Neuron (in vitro differentiated cells): ENCODE measurements at regions not wholly inside any gene's neighbourhood (a gene's known extent, or its start where the extent isn't known, plus 50 kb on each side); places are given as distances from the start of the nearest gene placed in this dataset.

ENCODE experiments used
- H2AFZ ChIP-seq: one replicate; pipeline ENCODE4 v1.6.1; 2013; ENCODE audit warnings: low read depth, mild to moderate bottlenecking, inconsistent platforms, low read length, moderate library complexity
- H3K27me3 ChIP-seq: one replicate; pipeline ENCODE4 v1.6.1; 2013; ENCODE audit warnings: low read length; ENCODE audit not compliant: insufficient read depth
- H3K36me3 ChIP-seq: one replicate; pipeline ENCODE4 v1.6.1; 2013; ENCODE audit warnings: low read length; ENCODE audit not compliant: insufficient read depth
- H3K4me1 ChIP-seq: one replicate; pipeline ENCODE4 v1.6.1; 2013; ENCODE audit warnings: low read length; ENCODE audit not compliant: insufficient read depth
- H3K4me3 ChIP-seq: 2 replicates; pipeline ENCODE4 v1.5.1; 2013; ENCODE audit warnings: mild to moderate bottlenecking, low read length, moderate library complexity
- H3K9me3 ChIP-seq: one replicate; pipeline ENCODE4 v1.6.1; 2013; ENCODE audit warnings: low read length

- Histone ChIP-seq H3K36me3 (no peaks in the 10 kb centered on the region), H3K9me3 (no peaks in the 10 kb centered on the region), H3K27me3 (no peaks in the 10 kb centered on the region), H3K4me1 (no peaks in the 10 kb centered on the region), H3K4me3 (no peak overlapping the region), H2AFZ (no peak overlapping the region)
These were observed 89.9 kb upstream of the ADGRL2 start for GRCh38 chr1:81710857-81711256.

GRCh38 chr1:81708250-81708649 is 92.5 kb upstream of the ADGRL2 start:
- H3K36me3 ChIP-seq: no peaks in the 10 kb centered on the region

GRCh38 chr1:81706650-81707435 is 93.9 kb upstream of the ADGRL2 start:
- Histone ChIP-seq H3K36me3 (no peaks in the 10 kb centered on the region), H3K4me1 (no peaks in the 10 kb centered on the region), H3K9me3 (no peaks in the 10 kb centered on the region), H2AFZ (no peak overlapping the region), H3K4me3 (no peak overlapping the region), H3K27me3 (no peaks in the 10 kb centered on the region)

More at GRCh38 chr1:81708250-81708649, 92.5 kb upstream of the ADGRL2 start:
- no peaks in the 10 kb centered on the region for H3K9me3 ChIP-seq
- no peak overlapping the region for H2AFZ ChIP-seq
- H3K4me3 ChIP-seq: no peak overlapping the region
- no peaks in the 10 kb centered on the region for H3K4me1 ChIP-seq
- H3K27me3 ChIP-seq: no peaks in the 10 kb centered on the region

- no peaks in the 10 kb centered on the region for H3K9me3 ChIP-seq
- no peak overlapping the region for H2AFZ ChIP-seq
- H3K4me1 ChIP-seq: peaks cover 12% of the 10 kb centered on the region
- no peaks in the 10 kb centered on the region for H3K36me3 ChIP-seq
- H3K4me3 ChIP-seq: no peak overlapping the region
- no peaks in the 10 kb centered on the region for H3K27me3 ChIP-seq
These were observed 96.8 kb upstream of the ADGRL2 start for GRCh38 chr1:81703756-81704463.

GRCh38 chr1:81703391-81703755 is 97.4 kb upstream of the ADGRL2 start:
- H3K27me3 ChIP-seq: no peaks in the 10 kb centered on the region
- no peak overlapping the region for H3K4me3 ChIP-seq
- no peak overlapping the region for H2AFZ ChIP-seq
- H3K4me1 ChIP-seq: peaks cover 12% of the 10 kb centered on the region
- H3K9me3 ChIP-seq: no peaks in the 10 kb centered on the region
- H3K36me3 ChIP-seq: no peaks in the 10 kb centered on the region

GRCh38 chr1:81702903-81703302 is 97.8 kb upstream of the ADGRL2 start:
- Histone ChIP-seq H3K4me1 (peaks cover 12% of the 10 kb centered on the region), H2AFZ (no peak overlapping the region), H3K36me3 (no peaks in the 10 kb centered on the region), H3K9me3 (no peaks in the 10 kb centered on the region), H3K27me3 (no peaks in the 10 kb centered on the region), H3K4me3 (no peak overlapping the region)

GRCh38 chr1:81702079-81702715 is 98.5 kb upstream of the ADGRL2 start:
- Histone ChIP-seq H3K36me3 (no peaks in the 10 kb centered on the region), H3K27me3 (no peaks in the 10 kb centered on the region), H2AFZ (no peak overlapping the region)

GRCh38 chr1:81700728-81701470 is 99.8 kb upstream of the ADGRL2 start:
- Histone ChIP-seq H2AFZ (no peak overlapping the region), H3K9me3 (no peaks in the 10 kb centered on the region), H3K4me3 (no peak overlapping the region), H3K36me3 (no peaks in the 10 kb centered on the region), H3K4me1 (peaks cover 12% of the 10 kb centered on the region), H3K27me3 (no peaks in the 10 kb centered on the region)

More at GRCh38 chr1:81702079-81702715, 98.5 kb upstream of the ADGRL2 start:
- H3K9me3 ChIP-seq: no peaks in the 10 kb centered on the region
- H3K4me3 ChIP-seq: no peak overlapping the region
- H3K4me1 ChIP-seq: peaks cover 12% of the 10 kb centered on the region

GRCh38 chr1:81699234-81699633 is 101.5 kb upstream of the ADGRL2 start:
- H3K4me3 ChIP-seq: no peak overlapping the region
- H3K9me3 ChIP-seq: no peaks in the 10 kb centered on the region
- no peaks in the 10 kb centered on the region for H3K27me3 ChIP-seq
- peaks cover 12% of the 10 kb centered on the region for H3K4me1 ChIP-seq
- no peak overlapping the region for H2AFZ ChIP-seq
- no peaks in the 10 kb centered on the region for H3K36me3 ChIP-seq

- no peaks in the 10 kb centered on the region for H3K9me3 ChIP-seq
- H3K27me3 ChIP-seq: no peaks in the 10 kb centered on the region
- H3K4me3 ChIP-seq: no peak overlapping the region
- H3K4me1 ChIP-seq: peaks cover 11% of the 10 kb centered on the region
- no peaks in the 10 kb centered on the region for H3K36me3 ChIP-seq
- no peak overlapping the region for H2AFZ ChIP-seq
These were observed 105.0 kb upstream of the ADGRL2 start for GRCh38 chr1:81695741-81696140.

GRCh38 chr1:81693316-81693715 is 107.4 kb upstream of the ADGRL2 start:
- Histone ChIP-seq H3K36me3 (peaks cover 2% of the 10 kb centered on the region), H3K27me3 (no peaks in the 10 kb centered on the region), H3K4me1 (no peaks in the 10 kb centered on the region), H3K9me3 (peaks cover 2% of the 10 kb centered on the region), H3K4me3 (no peak overlapping the region), H2AFZ (no peak overlapping the region)

GRCh38 chr1:81690676-81691453 is 109.9 kb upstream of the ADGRL2 start:
- H3K36me3 ChIP-seq: peaks cover 2% of the 10 kb centered on the region
- no peaks in the 10 kb centered on the region for H3K27me3 ChIP-seq
- H3K9me3 ChIP-seq: peaks cover 2% of the 10 kb centered on the region
- H3K4me1 ChIP-seq: no peaks in the 10 kb centered on the region
- H3K4me3 ChIP-seq: no peak overlapping the region
- no peak overlapping the region for H2AFZ ChIP-seq
